ENCODE measurements at regions not wholly inside any gene's neighbourhood (a gene's known extent, or its start where the extent isn't known, plus 50 kb on each side); places are given as distances from the start of the nearest gene placed in this dataset.

- no peaks in the 10 kb centered on the region for H3K36me3 ChIP-seq
- peaks cover 0 to 6% (median 2%) of the 10 kb centered on the region in 4 donors for H3K9me3 ChIP-seq
- H3K4me3 ChIP-seq, result no peak overlapping the region
- H3K4me1 ChIP-seq, result no peaks in the 10 kb centered on the region
- intact Hi-C loops (cut with DNase I), result no loop called here
- TF ChIP-seq EP300 (IDR thresholded peaks at IDR 0.05) (no peak), CTCF (IDR thresholded peaks at IDR 0.05) (no peak), POLR2A (IDR thresholded peaks at IDR 0.05; ENCODE audit: low read depth) (no peak), POLR2AphosphoS5 (IDR thresholded peaks at IDR 0.05) (no peak)
- DNase-seq (ENCODE audit: extremely low spot score), result no peak
- H3K27me3 ChIP-seq, result no peaks in the 10 kb centered on the region
- no peak overlapping the region for H3K27ac ChIP-seq (replicated peaks in 1 of 4)
- 77% methylated on average over 2 of the region's 2 CpGs for WGBS
Measured at GRCh38 chr5:33160871-33161270, 279.9 kb upstream of the TARS1 start.

GRCh38 chr5:33161421-33161820 is 279.3 kb upstream of the TARS1 start:
- TF ChIP-seq EP300 (IDR thresholded peaks at IDR 0.05), result no peak
- TF ChIP-seq POLR2A (IDR thresholded peaks at IDR 0.05; ENCODE audit: low read depth), result no peak
- TF ChIP-seq POLR2AphosphoS5 (IDR thresholded peaks at IDR 0.05), result no peak
- TF ChIP-seq CTCF (IDR thresholded peaks at IDR 0.05), result no peak
- Histone ChIP-seq H3K9me3 (peaks cover 0 to 6% (median 2%) of the 10 kb centered on the region in 4 donors), H3K4me3 (no peak overlapping the region), H3K4me1 (no peaks in the 10 kb centered on the region), H3K36me3 (no peaks in the 10 kb centered on the region), H3K27me3 (no peaks in the 10 kb centered on the region), H3K27ac (replicated peaks in 1 of 4) (no peak overlapping the region)
- intact Hi-C loops (cut with DNase I), result no loop called here
- WGBS, result 78% methylated on average over 3 of the region's 3 CpGs
- DNase-seq (ENCODE audit: extremely low spot score), result no peak

- Histone ChIP-seq H3K4me3 (no peak overlapping the region), H3K9me3 (peaks cover 0 to 6% (median 2%) of the 10 kb centered on the region in 4 donors), H3K4me1 (no peaks in the 10 kb centered on the region), H3K36me3 (no peaks in the 10 kb centered on the region), H3K27me3 (no peaks in the 10 kb centered on the region), H3K27ac (replicated peaks in 1 of 4) (no peak overlapping the region)
- no peak for DNase-seq (ENCODE audit: extremely low spot score)
- intact Hi-C loops (cut with DNase I), result no loop called here
- TF ChIP-seq EP300 (IDR thresholded peaks at IDR 0.05), result no peak
- no peak for TF ChIP-seq POLR2AphosphoS5 (IDR thresholded peaks at IDR 0.05)
- no peak for TF ChIP-seq CTCF (IDR thresholded peaks at IDR 0.05)
- TF ChIP-seq POLR2A (IDR thresholded peaks at IDR 0.05; ENCODE audit: low read depth), result no peak
- WGBS, result 97% methylated on average over 18 of the region's 18 CpGs
Measured at GRCh38 chr5:33162057-33162456, 278.7 kb upstream of the TARS1 start.

GRCh38 chr5:33166522-33166921 is 274.2 kb upstream of the TARS1 start:
- Histone ChIP-seq H3K36me3 (no peaks in the 10 kb centered on the region), H3K27me3 (no peaks in the 10 kb centered on the region)
- 90% methylated on average over 3 of the region's 4 CpGs for WGBS

More at GRCh38 chr5:33166522-33166921, 274.2 kb upstream of the TARS1 start:
- H3K27ac ChIP-seq (replicated peaks in 1 of 4), result no peak overlapping the region
- DNase-seq (ENCODE audit: extremely low spot score), result no peak
- intact Hi-C loops (cut with DNase I), result no loop called here
- TF ChIP-seq POLR2AphosphoS5 (IDR thresholded peaks at IDR 0.05), result no peak
- no peak for TF ChIP-seq CTCF (IDR thresholded peaks at IDR 0.05)
- no peak for TF ChIP-seq POLR2A (IDR thresholded peaks at IDR 0.05; ENCODE audit: low read depth)
- no peak for TF ChIP-seq EP300 (IDR thresholded peaks at IDR 0.05)
- no peaks in the 10 kb centered on the region for H3K4me1 ChIP-seq
- H3K9me3 ChIP-seq, result peaks cover 0 to 17% (median 10%) of the 10 kb centered on the region in 4 donors
- no peak overlapping the region for H3K4me3 ChIP-seq

All from esophagus muscularis mucosa (tissue), 4 donors.